HEK293 (cell line): ENCODE measurements at regions not wholly inside any gene's neighbourhood (a gene's known extent, or its start where the extent isn't known, plus 50 kb on each side); places are given as distances from the start of the nearest gene placed in this dataset.

Experiments used
- CTCF ChIA-PET: fragments of 350-600 bp; formaldehyde crosslinking; extraction: SDS; loops from one replicate; lab custom pipeline; 2021; ENCODE audit warnings: antibody characterized with exemption; lab: Yijun Ruan, JAX
- POLR2A ChIA-PET: fragments of 300-600 bp; formaldehyde crosslinking; extraction: SDS; loops from one replicate; lab custom pipeline; 2020; ENCODE audit warnings: antibody characterized with exemption, inconsistent platforms; lab: Yijun Ruan, JAX
- H3K27ac ChIP-seq: fragments of 200-500 bp; sonication (Bioruptor generic); 2 replicates; pipeline ENCODE4 v1.5.1; 2014; ENCODE audit warnings: low read depth, low read length, control low read depth, inconsistent platforms; ENCODE audit errors: extremely low read depth
- H3K36me3 ChIP-seq, 2 experiments: fragments of 200-500 bp in 1 of 2; sonication (Bioruptor generic) in 1 of 2; 1 replicate in 1 of 2; 2 replicates in 1 of 2; pipeline ENCODE4 v1.5.1; 2014 to 2017; ENCODE audit warnings: inconsistent platforms in 2 of 2, low read length in 2 of 2; ENCODE audit not compliant: control insufficient read depth in 2 of 2, insufficient read depth in 1 of 2
- H3K4me1 ChIP-seq: fragments of 200-500 bp; sonication (Bioruptor generic); 2 replicates; pipeline ENCODE4 v1.5.1; 2014; ENCODE audit warnings: mild to moderate bottlenecking, low read length, inconsistent platforms; ENCODE audit not compliant: control insufficient read depth, insufficient read depth
- H3K4me3 ChIP-seq: 2 replicates; pipeline ENCODE4 v1.5.1; 2011; ENCODE audit warnings: low read depth, mild to moderate bottlenecking, control low read depth, low read length, moderate library complexity
- H3K9me3 ChIP-seq: fragments of 200-500 bp; sonication (Bioruptor generic); 2 replicates; pipeline ENCODE4 v1.5.1; 2014; ENCODE audit warnings: low read depth, low read length, inconsistent platforms; ENCODE audit not compliant: control insufficient read depth, insufficient read depth
- HOXD13 ChIP-seq: sonication (generic); formaldehyde crosslinking; IDR thresholded peaks from 2 replicates; pipeline ENCODE4 v1.8.0; 2022; ENCODE audit warnings: missing genetic modification reagents, borderline replicate concordance
- IKZF3 ChIP-seq: fragments of 450-650 bp; IDR thresholded peaks from 2 replicates; pipeline ENCODE4 v1.5.0; 2018; ENCODE audit warnings: missing biosample characterization, mild to moderate bottlenecking, missing genetic modification characterization, moderate library complexity
- KLF9 ChIP-seq: fragments of 450-650 bp; formaldehyde crosslinking; IDR thresholded peaks from 2 replicates; pipeline ENCODE4 v1.5.1; 2016; ENCODE audit warnings: missing biosample characterization, missing genetic modification characterization, low read depth
- REPIN1 ChIP-seq: fragments of 450-650 bp; formaldehyde crosslinking; IDR thresholded peaks from 2 replicates; pipeline ENCODE4 v1.5.1; 2017; ENCODE audit warnings: missing biosample characterization, missing genetic modification characterization, low read depth
- SCRT2 ChIP-seq: fragments of 450-650 bp; formaldehyde crosslinking; IDR thresholded peaks from 2 replicates; pipeline ENCODE4 v1.5.1; 2016; ENCODE audit warnings: missing biosample characterization, missing genetic modification characterization
- ZBTB8A ChIP-seq: fragments of 450-650 bp; formaldehyde crosslinking; IDR thresholded peaks from 2 replicates; pipeline ENCODE4 v1.5.1; 2016; ENCODE audit warnings: missing biosample characterization, missing genetic modification characterization
- ZFP3 ChIP-seq: fragments of 450-650 bp; formaldehyde crosslinking; IDR thresholded peaks from 2 replicates; pipeline ENCODE4 v1.5.1; 2016; ENCODE audit warnings: low read depth, missing biosample characterization, missing genetic modification characterization
- ZNF114 ChIP-seq: fragments of 450-650 bp; formaldehyde crosslinking; IDR thresholded peaks from 2 replicates; pipeline ENCODE4 v1.5.0; 2017; ENCODE audit warnings: missing biosample characterization, missing genetic modification characterization
- ZNF157 ChIP-seq: fragments of 450-650 bp; formaldehyde crosslinking; IDR thresholded peaks from 2 replicates; pipeline ENCODE4 v1.5.1; 2016; ENCODE audit warnings: missing biosample characterization, missing genetic modification characterization
- ZNF266 ChIP-seq: fragments of 450-650 bp; formaldehyde crosslinking; IDR thresholded peaks from 2 replicates; pipeline ENCODE4 v1.5.1; 2016; ENCODE audit warnings: missing biosample characterization, missing genetic modification characterization, low read depth
- ZNF324 ChIP-seq: fragments of 450-650 bp; formaldehyde crosslinking; IDR thresholded peaks from 2 replicates; pipeline ENCODE4 v1.5.1; 2016; ENCODE audit warnings: missing biosample characterization, missing genetic modification characterization
- ZNF404 ChIP-seq: fragments of 450-650 bp; formaldehyde crosslinking; IDR thresholded peaks from 2 replicates; pipeline ENCODE4 v1.5.1; 2017; ENCODE audit warnings: missing biosample characterization, missing genetic modification characterization
- ZNF433 ChIP-seq: fragments of 450-650 bp; formaldehyde crosslinking; IDR thresholded peaks from 2 replicates; pipeline ENCODE4 v1.5.1; 2016; ENCODE audit warnings: missing biosample characterization, missing genetic modification characterization, low read depth
- ZNF544 ChIP-seq: fragments of 450-650 bp; formaldehyde crosslinking; IDR thresholded peaks from 2 replicates; pipeline ENCODE4 v1.5.0; 2017; ENCODE audit warnings: missing biosample characterization, missing genetic modification characterization
- ZNF561 ChIP-seq: fragments of 450-650 bp; IDR thresholded peaks from 2 replicates; pipeline ENCODE4 v1.5.1; 2018; ENCODE audit warnings: missing biosample characterization, missing genetic modification characterization, borderline replicate concordance
- ZNF585B ChIP-seq: fragments of 450-650 bp; formaldehyde crosslinking; IDR thresholded peaks from 2 replicates; pipeline ENCODE4 v1.5.1; 2016; ENCODE audit warnings: missing biosample characterization, missing genetic modification characterization
- ZNF626 ChIP-seq: fragments of 450-650 bp; sonication (Bioruptor Pico); formaldehyde crosslinking; IDR thresholded peaks from 2 replicates; pipeline ENCODE4 v1.5.1; 2018; ENCODE audit warnings: missing biosample characterization, missing genetic modification characterization, inconsistent platforms
- ZNF629 ChIP-seq: fragments of 450-650 bp; formaldehyde crosslinking; IDR thresholded peaks from 2 replicates; pipeline ENCODE4 v1.5.1; 2017; ENCODE audit warnings: missing biosample characterization, missing genetic modification characterization
- ZNF701 ChIP-seq: fragments of 450-650 bp; formaldehyde crosslinking; IDR thresholded peaks from 2 replicates; pipeline ENCODE4 v1.5.1; 2016; ENCODE audit warnings: missing biosample characterization, missing genetic modification characterization
- ZNF837 ChIP-seq: fragments of 450-650 bp; formaldehyde crosslinking; IDR thresholded peaks from 2 replicates; pipeline ENCODE4 v1.5.1; 2016; ENCODE audit warnings: missing biosample characterization, missing genetic modification characterization
- ZSCAN23 ChIP-seq: fragments of 450-650 bp; formaldehyde crosslinking; IDR thresholded peaks from 2 replicates; pipeline ENCODE4 v1.5.1; 2016; ENCODE audit warnings: missing biosample characterization, missing genetic modification characterization
- TF ChIP-seq, protein P1 (sequence below): fragments of 450-650 bp; formaldehyde crosslinking; IDR thresholded peaks from 2 replicates; pipeline ENCODE4 v1.5.1; 2017; ENCODE audit warnings: missing biosample characterization, missing genetic modification characterization
- TF ChIP-seq, protein P2 (sequence below): fragments of 450-650 bp; formaldehyde crosslinking; IDR thresholded peaks from 2 replicates; pipeline ENCODE4; 2016; ENCODE audit warnings: missing biosample characterization, missing genetic modification characterization
- TF ChIP-seq, protein P3 (sequence below): fragments of 450-650 bp; formaldehyde crosslinking; IDR thresholded peaks from 2 replicates; pipeline ENCODE4 v1.5.1; 2017; ENCODE audit warnings: missing biosample characterization, missing genetic modification characterization
- TF ChIP-seq, protein P4 (sequence below): fragments of 450-650 bp; formaldehyde crosslinking; conservative IDR thresholded peaks from 2 replicates; pipeline ENCODE4 v1.5.1; 2016; ENCODE audit warnings: low read depth, missing biosample characterization, missing genetic modification characterization

DNA sequence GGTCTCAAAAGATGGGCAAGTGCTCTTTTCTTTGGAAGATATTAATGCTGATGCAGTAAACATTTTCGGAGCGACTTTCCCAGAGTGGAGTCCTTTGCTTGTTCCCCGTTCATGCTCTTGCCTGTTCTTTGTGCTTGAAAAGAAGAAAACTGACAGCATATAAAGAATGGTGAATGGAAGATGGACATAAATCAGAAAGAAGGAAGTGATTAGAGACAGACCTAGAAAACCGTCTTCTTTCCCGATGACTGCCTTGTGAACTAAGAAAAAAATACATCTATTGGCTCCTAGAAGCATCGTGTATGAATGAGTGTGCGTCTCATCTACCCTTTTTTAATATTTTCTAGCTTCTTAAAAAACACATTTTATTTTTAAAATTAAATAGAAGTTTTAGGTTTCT lies 740.1 kb upstream of the FANCL start:
- H3K9me3 ChIP-seq = no peaks in the 10 kb centered on the region
- H3K27ac ChIP-seq = no peak overlapping the region
- no peak overlapping the region for H3K4me3 ChIP-seq
- H3K36me3 ChIP-seq = no peaks in the 10 kb centered on the region
- H3K4me1 ChIP-seq = peaks cover 3% of the 10 kb centered on the region; the same call in 1 of the 2 replicates
- ChIA-PET CTCF (interaction anchor here (2.2 kb wide), 1 partner anchor 44 kb away, joined by 7 read pairs; no protein-coding TSS in a partner anchor), POLR2A (no interaction called here)
- TF ChIP-seq ZNF404 (no peak), ZNF266 (tag by site-specific recombination) (no peak), ZNF701 (tag by site-specific recombination) (no peak), IKZF3 (no peak), ZFP3 (no peak), ZNF626 (no peak), ZNF114 (no peak), ZNF837 (no peak)
- TF ChIP-seq, protein P1, sequence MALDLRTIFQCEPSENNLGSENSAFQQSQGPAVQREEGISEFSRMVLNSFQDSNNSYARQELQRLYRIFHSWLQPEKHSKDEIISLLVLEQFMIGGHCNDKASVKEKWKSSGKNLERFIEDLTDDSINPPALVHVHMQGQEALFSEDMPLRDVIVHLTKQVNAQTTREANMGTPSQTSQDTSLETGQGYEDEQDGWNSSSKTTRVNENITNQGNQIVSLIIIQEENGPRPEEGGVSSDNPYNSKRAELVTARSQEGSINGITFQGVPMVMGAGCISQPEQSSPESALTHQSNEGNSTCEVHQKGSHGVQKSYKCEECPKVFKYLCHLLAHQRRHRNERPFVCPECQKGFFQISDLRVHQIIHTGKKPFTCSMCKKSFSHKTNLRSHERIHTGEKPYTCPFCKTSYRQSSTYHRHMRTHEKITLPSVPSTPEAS = no peak
- TF ChIP-seq, protein P2, sequence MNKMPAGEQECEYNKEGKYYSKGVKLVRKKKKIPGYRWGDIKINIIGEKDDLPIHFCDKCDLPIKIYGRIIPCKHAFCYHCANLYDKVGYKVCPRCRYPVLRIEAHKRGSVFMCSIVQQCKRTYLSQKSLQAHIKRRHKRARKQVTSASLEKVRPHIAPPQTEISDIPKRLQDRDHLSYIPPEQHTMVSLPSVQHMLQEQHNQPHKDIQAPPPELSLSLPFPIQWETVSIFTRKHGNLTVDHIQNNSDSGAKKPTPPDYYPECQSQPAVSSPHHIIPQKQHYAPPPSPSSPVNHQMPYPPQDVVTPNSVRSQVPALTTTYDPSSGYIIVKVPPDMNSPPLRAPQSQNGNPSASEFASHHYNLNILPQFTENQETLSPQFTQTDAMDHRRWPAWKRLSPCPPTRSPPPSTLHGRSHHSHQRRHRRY (tag by site-specific recombination) = no peak

DNA sequence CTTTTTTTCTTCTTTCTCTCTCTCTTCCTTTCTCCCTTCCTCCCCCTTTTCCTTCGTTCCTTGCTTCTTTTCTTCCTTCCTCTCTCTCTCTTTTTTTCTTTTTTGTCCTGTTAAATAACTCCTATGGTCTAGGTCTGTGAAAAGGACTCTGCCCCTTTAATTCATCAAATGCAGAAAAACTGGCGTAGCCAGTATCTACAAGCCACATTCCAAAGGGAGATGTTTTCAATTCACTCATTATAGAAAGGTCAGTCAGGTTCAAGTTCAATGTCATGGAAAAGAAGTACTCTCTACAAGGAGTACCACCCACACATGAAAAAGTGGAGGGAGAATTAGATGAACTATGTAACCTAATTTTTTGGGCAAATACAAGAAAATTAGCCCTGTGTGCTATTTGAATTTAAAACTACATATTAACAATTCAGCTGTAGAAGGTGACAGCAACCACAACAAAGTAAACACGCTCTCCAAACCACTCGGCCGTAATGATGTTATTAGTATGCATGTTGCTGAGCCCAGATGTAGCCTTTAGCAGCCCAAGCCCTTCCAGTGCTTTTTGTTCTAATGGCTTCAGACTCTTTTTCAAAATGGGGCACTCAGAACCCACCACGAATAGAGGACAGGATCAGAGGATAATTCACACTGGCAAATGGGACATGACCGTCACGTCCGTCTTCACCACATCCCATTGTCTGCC lies 735.4 kb upstream of the FANCL start:
- TF ChIP-seq KLF9 (tag by site-specific recombination) = no peak
- no peak for TF ChIP-seq ZBTB8A (tag by site-specific recombination)
- TF ChIP-seq SCRT2 (tag by site-specific recombination) = no peak
- TF ChIP-seq, protein P3, sequence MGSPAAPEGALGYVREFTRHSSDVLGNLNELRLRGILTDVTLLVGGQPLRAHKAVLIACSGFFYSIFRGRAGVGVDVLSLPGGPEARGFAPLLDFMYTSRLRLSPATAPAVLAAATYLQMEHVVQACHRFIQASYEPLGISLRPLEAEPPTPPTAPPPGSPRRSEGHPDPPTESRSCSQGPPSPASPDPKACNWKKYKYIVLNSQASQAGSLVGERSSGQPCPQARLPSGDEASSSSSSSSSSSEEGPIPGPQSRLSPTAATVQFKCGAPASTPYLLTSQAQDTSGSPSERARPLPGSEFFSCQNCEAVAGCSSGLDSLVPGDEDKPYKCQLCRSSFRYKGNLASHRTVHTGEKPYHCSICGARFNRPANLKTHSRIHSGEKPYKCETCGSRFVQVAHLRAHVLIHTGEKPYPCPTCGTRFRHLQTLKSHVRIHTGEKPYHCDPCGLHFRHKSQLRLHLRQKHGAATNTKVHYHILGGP = no peak
- no peak for TF ChIP-seq ZNF544 (tag by site-specific recombination)
- no peak for TF ChIP-seq ZNF561 (tag by site-specific recombination)
- no peak for TF ChIP-seq ZNF324 (tag by site-specific recombination)
- no peak for TF ChIP-seq ZNF157 (tag by site-specific recombination)
- TF ChIP-seq REPIN1 (tag by site-specific recombination) = no peak
- TF ChIP-seq, protein P4, sequence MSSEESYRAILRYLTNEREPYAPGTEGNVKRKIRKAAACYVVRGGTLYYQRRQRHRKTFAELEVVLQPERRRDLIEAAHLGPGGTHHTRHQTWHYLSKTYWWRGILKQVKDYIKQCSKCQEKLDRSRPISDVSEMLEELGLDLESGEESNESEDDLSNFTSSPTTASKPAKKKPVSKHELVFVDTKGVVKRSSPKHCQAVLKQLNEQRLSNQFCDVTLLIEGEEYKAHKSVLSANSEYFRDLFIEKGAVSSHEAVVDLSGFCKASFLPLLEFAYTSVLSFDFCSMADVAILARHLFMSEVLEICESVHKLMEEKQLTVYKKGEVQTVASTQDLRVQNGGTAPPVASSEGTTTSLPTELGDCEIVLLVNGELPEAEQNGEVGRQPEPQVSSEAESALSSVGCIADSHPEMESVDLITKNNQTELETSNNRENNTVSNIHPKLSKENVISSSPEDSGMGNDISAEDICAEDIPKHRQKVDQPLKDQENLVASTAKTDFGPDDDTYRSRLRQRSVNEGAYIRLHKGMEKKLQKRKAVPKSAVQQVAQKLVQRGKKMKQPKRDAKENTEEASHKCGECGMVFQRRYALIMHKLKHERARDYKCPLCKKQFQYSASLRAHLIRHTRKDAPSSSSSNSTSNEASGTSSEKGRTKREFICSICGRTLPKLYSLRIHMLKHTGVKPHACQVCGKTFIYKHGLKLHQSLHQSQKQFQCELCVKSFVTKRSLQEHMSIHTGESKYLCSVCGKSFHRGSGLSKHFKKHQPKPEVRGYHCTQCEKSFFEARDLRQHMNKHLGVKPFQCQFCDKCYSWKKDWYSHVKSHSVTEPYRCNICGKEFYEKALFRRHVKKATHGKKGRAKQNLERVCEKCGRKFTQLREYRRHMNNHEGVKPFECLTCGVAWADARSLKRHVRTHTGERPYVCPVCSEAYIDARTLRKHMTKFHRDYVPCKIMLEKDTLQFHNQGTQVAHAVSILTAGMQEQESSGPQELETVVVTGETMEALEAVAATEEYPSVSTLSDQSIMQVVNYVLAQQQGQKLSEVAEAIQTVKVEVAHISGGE (tag by site-specific recombination) = no peak
- TF ChIP-seq, protein P2 (tag by site-specific recombination) = no peak
- TF ChIP-seq ZNF585B (tag by site-specific recombination) = no peak
- no peak for TF ChIP-seq ZNF433 (tag by site-specific recombination)
- TF ChIP-seq ZNF629 (tag by site-specific recombination) = no peak
- no peak for TF ChIP-seq HOXD13 (CRISPR knock-in tag)
- TF ChIP-seq ZSCAN23 (tag by site-specific recombination) = no peak
- TF ChIP-seq, all 188 proteins: peak for 0
- H3K4me3 ChIP-seq = no peak overlapping the region
- ChIA-PET POLR2A (no interaction called here), CTCF (no interaction called here)
- H3K9me3 ChIP-seq = no peaks in the 10 kb centered on the region
- H3K36me3 ChIP-seq = no peaks in the 10 kb centered on the region
- peaks cover 22% of the 10 kb centered on the region for H3K4me1 ChIP-seq
- no peak overlapping the region for H3K27ac ChIP-seq
